ENCODE measurements at regions not wholly inside any gene's neighbourhood (a gene's known extent, or its start where the extent isn't known, plus 50 kb on each side); places are given as distances from the start of the nearest gene placed in this dataset.
"Not testable (repeated sequence)": the region's sequence is repeated elsewhere in the genome, so short reads cannot be mapped to it uniquely, and the experiment has no call there.

DNA sequence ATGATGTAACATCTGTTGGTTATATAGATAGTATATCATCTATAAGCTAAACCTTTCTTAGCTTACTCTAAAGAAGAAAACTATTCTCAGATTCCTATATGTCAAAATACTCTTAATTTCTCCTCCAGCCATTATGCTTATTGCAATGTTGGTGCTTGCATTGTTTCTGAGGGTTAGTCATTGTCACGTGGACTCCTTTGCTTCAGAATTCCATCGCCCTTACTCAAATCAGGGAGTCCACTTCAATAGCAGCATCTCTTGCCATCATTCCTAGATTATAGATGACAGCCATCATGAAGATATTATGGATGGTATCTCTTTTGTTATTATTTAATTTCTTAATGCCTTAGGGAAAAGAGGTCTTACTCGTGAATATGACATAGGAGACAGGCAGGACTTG is 776.1 kb downstream of the TENT5A start:
- peak; percentile 14 for DNase-seq

DNA sequence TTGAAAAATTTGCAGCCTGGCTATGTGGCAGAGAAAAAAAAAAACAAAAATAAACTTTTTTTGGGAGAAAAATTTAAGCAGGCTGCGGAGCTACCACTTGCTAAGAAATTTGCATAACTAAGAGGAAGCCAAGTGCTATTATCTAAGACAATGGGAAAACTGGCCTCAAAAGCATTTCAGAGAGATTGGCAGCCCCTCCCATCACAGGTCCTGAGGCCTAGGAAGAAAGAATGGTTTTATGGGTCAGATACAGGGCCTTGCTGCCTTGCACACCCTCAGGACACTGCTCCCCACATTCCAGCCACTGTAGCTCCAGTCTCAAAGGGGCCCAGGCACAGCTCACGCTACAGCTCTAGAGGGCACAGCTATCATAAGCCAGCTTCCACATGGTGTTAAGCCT is 777.9 kb downstream of the TENT5A start:
- DNase-seq: no peak

DNA sequence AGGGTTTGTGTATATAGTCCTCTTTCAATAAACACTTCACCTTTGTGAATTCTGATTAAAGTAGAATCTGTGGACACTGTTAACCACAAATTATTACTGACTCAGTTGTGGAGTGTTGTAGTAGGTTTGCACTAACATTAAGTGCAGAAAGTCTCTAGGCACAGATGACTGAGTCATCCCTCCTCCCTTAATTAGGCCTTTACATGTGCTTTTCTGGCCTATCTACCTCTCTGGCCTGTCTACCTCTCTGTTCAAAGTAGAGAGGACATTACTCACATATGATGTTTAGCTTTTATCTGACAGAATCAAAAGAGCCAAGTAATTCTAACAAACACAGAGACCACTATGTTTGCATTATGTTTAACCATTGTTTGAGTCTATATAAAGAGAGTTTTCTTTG is 783.0 kb downstream of the TENT5A start:
- DNase-seq: no peak

DNA sequence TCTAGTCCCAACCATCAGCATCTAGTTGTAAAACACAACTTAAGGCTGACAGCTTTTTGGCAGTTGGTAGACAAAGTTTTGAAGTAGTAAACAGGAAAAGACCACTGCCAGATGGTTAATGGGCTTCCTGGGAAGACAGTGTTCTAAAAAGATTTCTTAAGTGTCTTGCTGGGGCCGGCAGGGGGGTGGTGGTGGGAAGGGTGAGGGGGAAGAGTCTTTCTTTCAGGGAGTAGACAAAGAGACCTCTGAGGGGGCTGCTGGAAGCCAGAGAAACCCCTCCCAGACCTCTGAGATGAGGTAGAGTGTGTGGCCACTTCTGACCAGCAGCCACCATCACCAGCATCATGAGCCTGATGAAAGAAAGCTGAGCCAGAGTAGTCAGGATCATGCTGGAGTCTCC is 784.9 kb downstream of the TENT5A start:
- no peak for DNase-seq

DNA sequence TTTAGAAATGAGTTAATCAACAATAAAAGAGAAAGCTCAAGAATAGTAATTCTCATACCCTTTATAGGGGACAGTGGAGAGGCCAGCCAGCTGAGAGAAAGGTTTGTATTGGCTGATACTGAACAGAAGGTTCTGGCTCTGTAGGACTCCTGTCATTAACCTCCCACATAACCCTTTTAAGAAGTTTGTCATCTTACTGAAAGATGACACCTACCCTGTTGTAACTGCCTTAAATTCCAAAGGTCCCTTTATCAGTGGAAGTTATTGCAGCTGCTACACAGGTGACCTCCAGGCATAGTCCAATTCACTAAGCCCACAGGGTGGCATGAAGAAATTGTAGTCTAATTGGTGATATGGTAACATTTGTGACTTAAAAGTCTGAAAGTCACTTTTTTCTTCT is 790.1 kb downstream of the TENT5A start:
- no peak for DNase-seq

DNA sequence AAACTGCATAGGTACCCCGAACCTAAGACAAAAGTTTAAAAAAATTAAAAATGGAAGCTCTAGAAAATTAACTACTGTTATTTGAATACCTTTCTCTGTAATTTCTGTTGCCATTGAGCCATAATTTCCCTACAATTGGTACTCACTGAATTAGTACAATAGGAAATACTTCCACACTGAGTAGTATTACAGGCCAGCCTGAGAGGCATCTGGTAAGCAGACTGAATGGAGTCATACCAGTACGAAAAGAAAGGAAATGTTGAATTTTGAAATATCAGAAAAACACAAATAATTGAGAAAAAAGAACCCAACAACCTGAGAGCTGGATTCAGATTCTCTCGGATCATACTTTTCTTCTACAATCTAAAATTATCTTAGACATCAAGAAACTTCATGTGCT is 791.3 kb downstream of the TENT5A start:
- DNase-seq: no peak

DNA sequence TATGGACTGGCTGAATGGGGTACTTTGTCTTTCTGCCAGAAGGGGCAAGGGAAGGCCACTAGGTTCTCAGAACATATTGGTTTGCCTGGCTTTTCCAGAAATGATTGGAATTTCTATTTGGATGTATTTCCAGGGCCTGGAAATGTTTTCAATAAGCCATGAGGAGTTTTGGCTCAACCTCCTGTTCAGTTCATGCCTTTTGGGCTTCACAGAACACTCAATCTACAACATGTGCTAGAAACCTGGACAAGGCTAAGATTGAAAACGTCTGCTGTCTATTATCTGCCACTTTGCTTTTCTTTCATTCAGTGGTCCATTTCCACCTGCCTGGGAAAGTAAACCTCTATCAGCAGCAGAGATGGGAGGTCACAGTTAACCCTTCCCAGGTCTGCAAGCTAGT is 793.4 kb downstream of the TENT5A start:
- no peak for DNase-seq

DNA sequence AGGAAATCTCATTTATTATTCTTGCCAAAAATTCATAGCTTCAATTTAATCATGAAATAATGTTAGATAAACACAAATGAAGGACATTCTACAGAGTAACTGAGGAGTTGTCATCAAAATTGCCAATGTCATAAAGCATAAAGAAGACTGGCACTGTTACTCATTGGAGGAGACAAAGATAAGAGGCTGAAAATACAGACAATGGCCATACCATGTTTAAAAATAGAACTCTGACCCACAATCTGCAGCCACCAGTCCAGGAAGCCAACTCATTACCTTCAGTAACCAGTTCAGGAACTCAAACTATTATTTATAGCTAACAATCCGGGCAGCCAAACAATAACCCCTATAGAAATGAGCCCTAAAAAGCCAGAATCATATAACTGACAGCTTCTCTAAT is 795.6 kb downstream of the TENT5A start:
- DNase-seq: no peak

DNA sequence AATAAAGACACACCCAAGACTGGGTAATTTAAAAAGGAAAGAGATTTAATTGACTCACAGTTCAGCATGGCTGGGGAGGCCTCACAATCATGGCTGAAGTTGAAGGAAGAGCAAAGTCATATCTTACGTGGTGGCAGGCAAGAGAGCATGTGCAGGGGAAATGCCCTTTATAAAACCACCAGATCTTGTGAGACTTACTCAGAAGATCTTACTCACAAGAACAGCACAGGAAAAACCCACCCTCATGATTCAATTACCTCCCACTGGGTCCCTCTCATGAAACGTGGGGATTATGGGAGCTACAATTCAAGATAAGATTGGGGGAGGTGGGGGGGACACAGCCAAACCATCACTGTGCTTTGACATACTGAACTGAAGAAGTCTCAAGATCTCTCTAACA is 800.0 kb downstream of the TENT5A start:
- not testable (repeated sequence) for DNase-seq

DNA sequence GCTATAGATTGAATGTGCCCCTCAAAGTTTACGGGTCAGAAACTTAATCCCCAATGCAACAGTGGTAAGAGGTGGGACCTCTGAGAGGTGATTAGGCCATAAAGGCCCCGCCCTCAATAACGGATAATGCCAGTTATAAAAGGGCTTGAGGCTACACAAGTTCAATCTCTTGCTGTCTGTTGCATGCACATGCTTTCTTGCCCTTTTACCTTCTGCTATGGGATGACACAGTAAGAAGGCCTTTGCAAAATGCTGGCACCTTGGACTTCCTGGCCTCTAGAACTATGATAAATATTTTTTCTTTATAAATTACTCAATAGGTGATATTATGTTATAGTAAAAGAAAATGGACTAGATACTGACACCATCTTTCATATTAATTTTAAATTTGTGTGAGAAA is 806.1 kb downstream of the TENT5A start:
- no peak for DNase-seq

DNA sequence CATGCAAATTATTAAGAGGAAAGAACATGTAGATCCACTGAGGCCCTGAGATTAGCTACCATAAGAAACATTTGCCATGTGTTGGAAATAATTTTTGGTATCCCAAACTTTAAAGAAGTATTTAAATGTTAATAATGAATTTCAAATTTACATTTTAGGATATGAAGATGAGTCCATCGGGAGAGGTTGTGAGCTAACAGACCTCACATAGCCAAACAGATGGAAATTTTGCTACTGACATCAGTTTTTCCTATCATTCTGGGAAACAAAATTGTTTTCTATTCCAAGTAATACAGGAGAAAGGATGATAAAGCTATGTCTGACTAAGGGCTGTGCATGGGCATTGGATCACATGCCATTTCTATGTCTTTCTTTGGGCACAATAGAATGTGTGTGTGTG is 809.6 kb downstream of the TENT5A start:
- no peak for DNase-seq

DNA sequence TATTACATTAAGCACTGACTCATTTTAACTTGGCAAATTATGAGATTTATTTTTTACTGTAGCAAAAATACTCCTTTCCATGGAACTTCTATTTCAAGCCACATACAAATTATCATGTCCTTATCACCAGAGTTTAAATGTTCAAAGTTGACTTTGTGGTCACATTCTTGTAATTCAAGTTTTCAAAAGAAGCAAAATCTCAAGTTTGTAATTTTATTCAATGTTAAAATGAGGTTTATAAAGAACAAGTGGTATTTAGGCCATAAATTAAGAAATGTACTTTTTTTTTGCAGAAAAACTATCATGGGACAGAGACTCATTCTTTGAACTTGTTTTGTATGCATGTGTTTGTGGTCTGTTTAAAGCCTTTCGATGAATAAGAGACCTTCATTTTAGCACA is 811.5 kb downstream of the TENT5A start:
- DNase-seq: no peak

DNA sequence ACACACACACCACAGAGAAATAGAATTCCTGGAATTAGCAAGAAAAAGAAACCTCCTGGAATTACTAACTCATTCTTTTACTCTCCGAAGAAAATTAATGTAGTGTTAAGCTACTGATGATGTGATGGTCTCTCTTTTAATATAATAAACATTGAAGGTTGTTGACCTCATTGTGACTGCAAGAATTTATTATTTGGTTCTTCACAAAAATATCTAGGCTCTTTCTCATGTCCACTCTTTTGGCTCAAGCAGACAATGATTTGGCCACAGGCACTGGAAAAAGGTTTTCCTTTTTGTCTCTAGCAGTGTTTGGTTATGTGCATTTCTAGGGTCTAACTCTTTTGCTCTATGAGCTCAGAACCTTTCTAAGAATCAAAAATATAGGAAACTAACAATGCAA is 811.9 kb downstream of the TENT5A start:
- no peak for DNase-seq

DNA sequence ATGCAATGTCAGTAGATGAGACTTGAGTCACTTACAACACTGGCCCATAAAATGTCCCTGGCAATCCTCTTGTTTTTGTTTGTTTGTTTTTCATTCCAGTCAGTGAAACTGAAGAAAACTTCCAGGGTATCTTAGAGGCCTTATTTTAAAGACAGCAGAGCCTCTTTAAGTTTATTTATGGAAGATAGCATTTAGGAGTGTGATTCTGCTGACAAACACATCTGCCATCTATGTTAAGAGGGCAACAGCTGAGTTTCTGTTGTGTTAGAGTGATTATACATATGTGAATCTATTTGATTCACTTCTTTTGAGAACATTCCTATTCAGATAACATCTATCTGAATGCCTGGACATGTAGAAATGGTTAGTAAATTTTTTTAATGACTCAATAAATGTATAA is 812.6 kb downstream of the TENT5A start:
- DNase-seq: no peak

DNA sequence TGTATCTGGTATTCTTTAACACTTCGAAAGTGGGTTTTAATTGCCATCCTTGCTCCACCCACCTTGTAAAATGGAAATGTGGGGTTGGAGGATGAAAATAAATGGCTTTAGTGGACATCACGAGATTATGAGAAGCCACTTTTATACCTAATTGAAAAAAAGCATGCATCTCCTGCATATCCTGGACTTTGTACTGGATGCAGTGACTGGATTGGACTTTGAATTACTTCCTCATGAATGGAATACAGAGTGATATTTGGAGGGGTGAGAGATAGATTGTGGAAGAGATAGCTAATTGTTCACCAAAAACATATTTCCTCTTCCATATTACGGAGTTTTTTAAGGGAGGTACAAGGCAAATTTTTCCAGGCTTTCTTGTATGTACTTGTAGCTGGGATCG is 813.0 kb downstream of the TENT5A start:
- no peak for DNase-seq

DNA sequence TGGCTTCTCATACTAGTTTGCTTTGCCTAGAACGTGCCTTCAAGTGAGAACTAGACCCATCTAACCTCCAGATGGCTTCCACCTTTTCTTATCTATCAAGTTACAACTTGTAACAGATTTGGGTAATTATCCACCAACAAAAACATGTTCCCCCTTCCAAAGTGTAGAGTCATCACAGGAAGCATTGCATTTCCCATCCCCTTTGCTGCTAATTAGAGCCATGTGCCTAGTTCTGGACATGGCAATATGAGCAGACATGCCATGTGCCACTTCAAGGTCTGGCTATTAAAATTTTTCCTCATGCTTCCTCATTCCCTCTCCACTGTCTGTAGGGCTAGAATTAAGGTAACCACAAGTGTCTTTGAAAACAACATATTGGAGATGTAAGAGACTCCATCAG is 814.4 kb downstream of the TENT5A start:
- DNase-seq: no peak

DNA sequence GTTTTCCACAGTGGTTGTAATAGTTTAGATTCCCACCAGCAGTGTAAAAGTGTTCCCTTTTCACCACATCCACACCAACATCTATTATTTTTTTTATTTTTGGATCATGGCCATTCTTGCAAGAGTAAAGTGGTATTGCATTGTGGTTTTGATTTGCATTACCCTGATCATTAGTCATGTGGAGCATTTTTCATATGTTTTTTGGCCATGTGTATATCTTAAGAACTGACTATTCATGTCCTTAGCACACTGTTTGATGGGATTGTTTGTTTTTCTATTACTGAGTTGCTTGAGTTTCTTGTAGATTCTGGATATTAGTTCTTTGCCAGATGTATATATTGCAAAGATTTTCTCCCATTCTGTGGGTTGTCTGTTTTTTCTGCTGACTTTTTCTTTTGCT is 820.1 kb downstream of the TENT5A start:
- peak; percentile 62 for DNase-seq

DNA sequence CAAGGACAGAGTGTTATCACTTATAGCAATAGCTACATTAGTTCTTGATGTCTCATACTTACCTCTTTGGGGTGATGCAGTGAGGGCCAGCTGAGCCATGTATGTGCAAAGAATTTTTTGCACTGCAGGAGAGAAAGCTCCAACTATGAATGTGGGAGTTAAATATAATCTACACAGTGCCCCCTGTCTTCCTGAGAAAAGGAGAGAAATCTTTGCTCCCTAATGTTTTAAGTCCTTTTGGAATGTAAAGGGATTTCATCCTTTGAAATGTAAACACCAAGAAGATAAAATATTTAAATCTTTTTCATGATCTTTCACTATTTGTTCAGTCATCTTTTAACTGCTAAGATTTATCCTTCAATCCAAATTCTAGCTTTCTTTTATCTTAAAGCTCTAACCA is 822.1 kb downstream of the TENT5A start:
- DNase-seq: no peak

DNA sequence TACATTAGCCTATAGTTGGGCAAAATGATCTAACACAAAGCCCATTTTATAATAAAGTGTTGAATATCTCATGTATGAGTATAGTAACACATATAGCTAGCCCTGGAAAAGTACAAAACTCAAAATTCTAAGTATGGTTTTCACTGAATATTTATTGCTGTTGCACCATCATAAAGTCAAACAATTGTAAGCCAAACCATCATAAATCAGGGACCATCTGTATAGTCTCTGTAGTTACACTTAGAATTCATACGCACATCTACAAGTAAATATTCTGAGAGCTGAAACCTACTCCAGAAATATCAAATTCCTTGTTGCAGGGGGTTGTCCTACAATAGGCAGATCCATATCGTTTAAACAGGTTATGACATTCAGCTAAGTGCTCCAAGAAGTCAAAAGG is 817.3 kb downstream of the BCKDHB start:
- no peak for DNase-seq

DNA sequence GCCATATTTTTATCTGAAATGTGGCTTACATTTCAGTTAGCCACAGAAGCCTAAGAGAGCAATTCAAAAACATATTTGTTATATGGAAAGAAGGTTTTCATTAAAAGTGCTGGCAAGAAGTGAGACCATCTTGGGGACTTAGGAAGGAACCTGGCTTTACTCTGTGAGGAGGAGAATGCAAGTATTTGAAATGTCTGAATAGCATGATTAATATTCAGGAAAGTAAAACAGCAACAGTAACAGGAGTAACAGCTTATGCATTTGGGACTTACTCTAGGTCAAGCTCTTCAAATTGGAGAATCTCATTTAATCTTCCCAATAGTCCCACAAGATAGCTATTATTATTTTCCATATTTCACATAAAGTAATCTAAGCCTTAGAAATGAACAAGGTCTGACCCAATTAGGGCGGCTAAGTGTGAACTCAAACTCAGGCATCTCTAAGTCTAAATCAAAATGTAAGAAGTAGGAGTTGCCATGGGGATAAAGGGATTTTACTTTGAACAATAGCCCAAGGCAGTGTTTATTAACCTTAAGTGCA is 816.5 kb downstream of the BCKDHB start:
- no peak for DNase-seq

DNA sequence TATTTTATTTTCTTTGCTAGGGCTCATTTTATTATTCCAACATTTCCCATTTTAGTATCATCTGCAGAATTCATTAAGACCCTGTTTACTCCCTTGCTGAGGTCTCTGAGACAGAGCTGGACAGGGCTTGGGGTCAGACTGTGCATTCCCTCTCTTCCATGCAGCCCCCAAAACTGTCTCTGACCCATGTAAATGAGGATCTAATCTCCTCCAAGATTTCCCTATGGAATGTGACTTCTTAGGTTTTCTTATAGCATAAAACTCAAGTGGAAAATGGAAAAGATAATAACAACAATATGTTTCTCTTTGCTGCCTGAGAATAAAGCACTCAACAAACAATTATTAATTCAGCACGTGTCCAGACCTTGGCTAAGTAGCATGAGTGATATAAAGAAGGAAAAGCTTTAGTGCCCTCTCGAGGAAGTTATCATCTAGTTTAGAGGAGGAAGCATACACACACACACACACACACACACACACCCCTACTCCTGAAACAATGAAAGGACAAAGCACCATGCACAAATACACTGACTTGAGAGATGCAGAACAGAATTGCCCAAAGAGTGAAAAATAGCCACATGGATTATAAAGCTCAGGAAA is 815.5 kb downstream of the BCKDHB start:
- no peak for DNase-seq

DNA sequence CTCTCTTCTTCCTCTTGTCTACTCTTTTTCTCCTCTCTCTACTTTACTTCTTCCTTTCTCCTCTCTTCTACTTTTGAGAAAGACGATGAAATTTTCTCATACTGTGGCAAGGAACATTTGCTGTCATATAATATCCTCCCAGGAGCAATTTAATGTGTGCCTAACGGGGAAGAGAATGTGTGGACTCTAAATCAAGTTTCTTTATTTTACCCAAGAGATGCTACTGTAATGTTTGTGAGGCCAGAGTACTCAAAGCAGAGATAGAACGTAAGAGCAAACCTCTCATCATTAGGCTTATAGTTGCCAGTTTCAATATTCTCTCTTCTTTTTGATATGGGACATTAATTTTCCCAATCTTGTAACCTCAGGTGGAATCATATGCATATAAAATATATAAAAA is 801.4 kb downstream of the BCKDHB start:
- DNase-seq: no peak

DNA sequence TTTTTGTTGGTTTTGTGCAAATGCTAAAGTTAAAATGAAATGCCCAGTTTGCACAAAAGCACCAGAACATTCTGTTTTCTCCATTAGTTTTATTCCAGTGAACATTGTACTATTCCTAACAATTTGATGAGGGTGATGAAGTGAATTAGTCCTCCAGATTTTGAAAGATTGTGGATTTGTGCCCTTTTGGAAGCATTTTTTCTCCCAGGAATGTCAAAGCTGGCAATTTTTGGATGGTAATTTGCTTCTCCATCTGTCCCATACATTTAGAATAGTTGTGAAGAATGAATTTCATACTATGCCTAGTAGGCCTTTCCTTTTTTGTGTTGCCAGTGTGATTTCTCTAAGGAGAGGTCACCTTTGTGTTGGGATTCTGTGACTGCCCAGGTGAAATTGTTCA is 797.2 kb downstream of the BCKDHB start:
- no peak for DNase-seq

DNA sequence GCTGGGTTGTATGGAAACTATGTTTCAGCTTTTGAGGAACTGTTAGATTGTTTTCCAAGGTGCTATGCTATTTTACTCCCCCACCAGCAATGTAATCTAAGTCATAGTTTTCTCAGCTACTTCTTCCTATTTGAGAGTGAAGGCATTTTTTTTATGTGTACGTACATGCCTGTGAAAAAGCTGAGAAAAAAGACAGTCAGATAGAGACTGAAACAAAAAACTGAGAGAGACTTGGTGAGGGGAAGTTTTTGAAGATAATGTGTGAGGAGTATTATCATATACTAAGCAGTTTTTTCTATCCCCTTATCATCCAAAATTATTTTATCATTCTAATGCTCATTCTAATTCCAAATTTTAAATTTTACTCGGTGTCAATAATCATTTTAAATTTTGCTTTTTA is 780.0 kb downstream of the BCKDHB start:
- DNase-seq: no peak

DNA sequence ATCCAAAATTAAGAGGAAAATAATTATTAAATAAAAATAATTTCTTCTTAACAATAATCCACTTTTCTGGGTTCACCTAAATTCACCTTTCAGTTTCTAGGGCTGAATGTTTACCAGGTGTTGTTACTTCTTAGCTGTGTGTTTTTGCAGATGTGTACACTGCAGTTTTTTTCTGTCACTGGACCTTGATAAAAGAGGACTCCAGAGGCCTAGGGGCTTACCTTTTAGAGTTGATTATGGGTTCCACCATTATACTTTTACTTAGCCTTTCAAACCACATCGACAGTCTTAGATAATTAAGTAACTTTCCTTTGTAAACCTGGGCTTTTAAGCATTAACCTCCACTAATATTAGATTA is 766.5 kb downstream of the BCKDHB start:
- no peak for DNase-seq

Measured in HCEC 1CT (cell line).